HT-29 (cell line): ENCODE measurements at regions not wholly inside any gene's neighbourhood (a gene's known extent, or its start where the extent isn't known, plus 50 kb on each side); places are given as distances from the start of the nearest gene placed in this dataset.

Source experiments
- DNase-seq: peaks from one replicate; pipeline ENCODE4 v3.0.0-alpha.2; 2015; ENCODE audit warnings: low spot score

DNA sequence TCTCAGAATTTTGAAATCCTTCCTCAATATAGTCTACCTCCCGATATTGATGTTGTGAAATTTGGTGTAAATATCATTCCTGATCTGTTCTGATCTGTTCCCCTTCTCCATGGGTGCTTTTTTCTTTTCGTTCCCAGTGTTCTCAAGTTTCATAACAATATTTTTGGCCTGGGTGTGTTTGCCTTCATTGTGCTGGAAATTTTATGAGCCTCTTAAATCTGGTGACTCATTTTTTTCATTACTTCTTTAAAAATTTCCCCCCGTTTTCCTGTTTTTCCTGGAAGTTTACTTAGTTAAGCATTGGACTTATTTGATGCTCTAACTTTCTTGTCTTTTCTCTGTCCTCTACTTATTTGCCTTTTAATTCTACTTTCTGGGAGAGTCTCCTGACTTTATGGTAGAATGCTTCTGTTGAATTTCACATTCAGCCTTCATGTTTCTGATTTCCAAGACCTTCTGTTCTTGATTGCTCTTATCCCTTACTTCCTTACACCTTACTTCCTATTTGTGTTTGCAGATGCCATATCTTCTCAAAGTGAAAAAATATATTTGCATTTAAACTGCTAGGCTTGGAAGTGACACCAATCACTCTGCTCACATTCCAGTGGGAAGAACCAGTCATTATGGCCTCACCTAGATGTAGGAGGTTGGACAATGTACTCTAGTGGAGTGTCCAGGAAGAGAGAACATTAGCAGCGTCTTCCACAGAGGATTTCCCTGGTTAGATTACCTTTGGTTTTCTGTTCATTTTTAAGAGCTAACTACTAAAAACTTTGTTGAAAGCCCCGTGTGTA is 441.9 kb downstream of the ARHGEF28 start:
- DNase-seq, result peak; percentile 69

DNA sequence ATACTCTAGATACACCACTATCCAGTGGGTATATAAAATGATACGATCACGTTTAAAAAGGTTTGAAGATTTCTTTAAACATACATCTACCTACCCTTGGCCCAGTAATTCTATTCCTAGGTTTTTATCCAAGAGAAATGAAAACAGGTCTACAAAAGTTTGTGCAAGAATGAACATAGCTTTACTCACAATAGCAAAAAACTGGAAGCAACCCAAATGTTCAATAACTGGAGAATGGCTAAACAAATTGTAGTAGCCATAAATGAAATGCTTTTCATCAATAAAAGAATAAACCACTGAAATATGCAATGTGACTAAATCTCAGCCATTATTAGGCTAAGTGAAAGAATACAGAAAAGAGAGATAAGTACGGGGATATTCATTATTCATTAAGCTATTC is 438.9 kb downstream of the ARHGEF28 start:
- no peak for DNase-seq

DNA sequence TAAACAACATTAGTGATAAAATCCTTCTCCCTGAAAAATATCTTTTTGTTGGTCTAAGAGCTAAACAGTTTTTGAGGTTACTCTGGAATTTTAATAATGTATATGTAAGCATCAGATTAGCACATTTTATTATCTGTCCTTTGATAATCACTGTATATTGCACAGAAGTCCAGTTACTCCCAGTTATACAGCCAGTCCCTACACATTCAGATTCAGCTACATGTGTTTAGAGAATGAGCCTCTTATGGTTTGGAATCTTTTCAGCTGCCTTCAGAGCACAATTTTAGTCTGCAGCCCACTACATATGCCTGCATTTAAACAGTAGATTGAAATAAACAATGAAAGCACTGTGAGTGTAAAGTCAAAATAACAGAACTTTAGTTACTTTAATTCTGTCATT is 438.2 kb downstream of the ARHGEF28 start:
- no peak for DNase-seq

DNA sequence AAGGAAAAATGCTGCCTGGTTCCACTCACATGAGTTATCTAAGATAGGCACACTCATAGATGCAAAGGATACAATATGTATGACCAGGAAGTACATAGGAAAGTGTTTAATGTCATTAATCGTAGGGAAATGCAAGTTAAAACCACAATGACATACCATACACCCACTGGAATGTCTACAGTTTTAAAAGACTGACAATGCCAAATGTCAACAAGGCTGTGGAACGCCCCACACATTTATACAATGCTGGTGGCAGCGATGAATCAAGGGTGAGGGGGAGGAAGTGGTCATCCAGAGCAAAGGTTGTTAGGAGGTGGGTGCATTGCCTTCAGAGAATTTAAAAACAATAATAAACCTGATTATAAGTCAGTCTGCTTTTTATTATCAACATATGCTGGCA is 437.8 kb downstream of the ARHGEF28 start:
- DNase-seq, result peak; percentile 94

DNA sequence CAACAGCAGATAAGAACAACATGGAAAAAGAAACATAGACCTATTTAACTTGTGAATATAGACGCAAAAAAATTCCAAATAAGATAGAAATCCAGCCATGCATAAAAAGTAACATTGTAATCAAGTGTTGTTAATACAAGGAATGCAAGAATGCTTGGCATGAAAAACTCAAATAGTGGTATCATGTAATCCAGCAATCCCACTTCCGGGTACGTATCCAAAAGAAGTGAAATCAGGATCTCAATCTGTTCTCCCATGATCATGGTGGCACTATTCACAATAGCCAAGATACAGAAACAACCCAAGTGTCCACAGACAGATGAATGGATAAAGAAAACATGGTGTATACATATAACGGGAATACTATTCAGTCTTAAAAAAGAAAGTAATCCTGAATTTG is 437.4 kb downstream of the ARHGEF28 start:
- DNase-seq, result no peak

DNA sequence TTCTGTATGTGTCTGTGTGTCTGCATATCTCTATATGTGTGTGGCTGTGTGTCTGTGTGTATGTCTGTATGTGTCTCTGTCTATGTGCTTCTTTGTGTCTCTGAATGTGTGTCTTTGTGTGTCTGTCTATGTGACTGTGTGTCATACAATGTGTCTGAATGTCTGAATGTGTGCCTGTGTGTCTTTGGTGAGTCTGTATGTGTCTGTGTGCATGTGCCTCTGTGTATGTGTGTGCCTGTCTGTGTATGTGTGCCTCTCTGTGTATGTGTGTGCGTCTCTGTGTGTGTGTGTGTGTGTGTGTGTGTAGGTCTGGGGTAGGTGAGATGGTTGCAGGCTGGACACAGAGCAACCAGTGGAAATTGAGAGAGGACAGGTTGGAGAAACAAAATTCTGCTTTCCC is 435.3 kb downstream of the ARHGEF28 start:
- no peak for DNase-seq

DNA sequence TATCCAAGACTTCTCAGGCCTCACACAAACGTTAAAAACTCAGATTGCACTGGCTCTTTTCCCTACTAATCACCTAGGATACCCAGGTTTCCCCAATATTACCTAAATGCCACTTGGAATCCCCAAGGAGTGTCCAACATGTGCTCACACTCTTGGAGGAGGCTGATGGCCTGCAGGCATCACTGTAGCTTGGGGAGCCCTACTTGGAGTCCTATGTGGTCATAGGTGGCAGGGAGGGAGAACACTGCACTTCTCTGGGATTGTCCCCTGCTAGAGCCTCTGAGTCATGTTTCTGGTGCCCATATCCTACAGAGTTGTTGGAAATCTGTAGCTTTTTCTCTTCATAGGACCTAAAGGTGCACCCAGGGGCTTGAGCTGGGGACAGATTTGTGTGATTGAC is 433.7 kb downstream of the ARHGEF28 start:
- no peak for DNase-seq

DNA sequence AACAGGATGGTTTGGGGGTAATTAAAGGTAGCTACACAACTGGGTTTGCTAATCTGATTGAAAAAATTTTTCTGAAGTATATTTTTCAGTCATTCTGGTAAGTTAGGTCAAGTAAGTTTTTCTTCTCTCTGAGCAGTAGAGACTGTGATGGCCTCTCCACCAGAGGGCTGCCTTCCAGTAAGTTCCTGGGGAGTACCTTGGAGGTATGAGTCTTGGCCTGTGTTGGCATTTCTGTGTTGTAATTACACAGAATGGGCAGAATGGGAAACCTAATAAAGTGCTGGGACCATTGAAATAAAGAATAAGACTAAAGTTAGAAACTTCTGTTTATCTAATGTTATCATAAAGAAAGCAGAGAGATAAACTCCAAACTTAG is 430.8 kb downstream of the ARHGEF28 start:
- peak; percentile 72 for DNase-seq

DNA sequence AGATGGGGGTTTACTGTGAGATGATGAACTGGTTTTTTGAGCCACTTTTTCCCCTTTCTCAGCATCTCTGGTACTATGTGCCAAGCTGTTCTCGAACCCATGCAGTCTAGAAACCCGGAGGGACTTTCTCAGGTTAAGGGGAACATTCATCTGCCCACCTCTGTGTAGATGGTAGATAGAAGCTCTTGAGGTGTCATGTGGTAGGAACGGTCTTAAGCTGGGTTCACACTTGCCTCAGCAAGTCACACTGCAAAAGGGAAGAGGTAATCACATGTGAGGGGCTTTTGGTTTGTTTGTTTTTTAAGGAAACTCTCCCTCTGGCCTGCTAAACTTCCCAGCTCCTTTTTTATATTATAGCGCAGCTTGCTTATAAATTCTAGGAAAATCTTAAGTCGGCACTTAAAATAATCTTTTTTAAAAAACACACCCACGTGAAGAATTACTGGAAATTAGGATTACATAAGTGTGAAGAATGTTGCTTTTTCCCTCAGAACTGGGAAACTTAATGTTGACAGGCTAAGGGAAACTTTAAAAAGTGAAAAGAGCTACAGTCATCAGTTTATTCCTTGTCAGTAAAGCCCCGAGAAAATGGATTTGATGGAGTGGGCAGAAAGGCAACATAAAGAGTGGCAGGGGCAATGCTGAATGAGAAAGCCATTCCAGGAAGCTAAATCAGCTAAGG is 430.3 kb downstream of the ARHGEF28 start:
- no peak for DNase-seq

DNA sequence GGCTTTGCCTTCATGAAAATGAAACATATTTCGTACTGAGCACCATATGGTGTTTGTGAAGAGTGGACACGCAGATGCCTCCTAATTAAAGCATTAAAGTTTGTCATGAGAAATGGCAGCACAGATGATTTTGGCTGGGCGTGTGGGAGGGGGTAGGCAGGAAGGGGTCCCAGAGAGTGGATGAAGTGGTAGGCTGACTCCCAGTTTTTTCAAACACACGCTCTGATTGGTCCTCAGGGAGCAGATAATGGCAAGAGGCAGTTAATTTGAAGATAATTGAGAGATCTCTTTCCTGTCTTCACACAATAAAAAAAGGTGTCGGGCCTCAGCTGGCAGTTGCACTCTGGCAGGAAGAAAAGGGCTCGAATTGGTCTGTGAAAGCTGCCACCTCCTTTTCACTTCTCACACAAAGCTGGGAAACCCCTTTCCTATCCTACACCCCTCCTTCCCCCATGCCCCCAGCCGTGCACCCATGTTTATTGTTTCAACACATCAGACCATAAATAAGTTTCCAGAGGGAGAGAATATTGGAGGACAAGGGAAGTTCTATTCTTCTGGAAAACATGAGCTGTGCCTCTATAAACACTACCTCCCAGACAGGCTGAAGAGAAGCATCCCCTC is 429.6 kb downstream of the ARHGEF28 start:
- DNase-seq, result no peak

DNA sequence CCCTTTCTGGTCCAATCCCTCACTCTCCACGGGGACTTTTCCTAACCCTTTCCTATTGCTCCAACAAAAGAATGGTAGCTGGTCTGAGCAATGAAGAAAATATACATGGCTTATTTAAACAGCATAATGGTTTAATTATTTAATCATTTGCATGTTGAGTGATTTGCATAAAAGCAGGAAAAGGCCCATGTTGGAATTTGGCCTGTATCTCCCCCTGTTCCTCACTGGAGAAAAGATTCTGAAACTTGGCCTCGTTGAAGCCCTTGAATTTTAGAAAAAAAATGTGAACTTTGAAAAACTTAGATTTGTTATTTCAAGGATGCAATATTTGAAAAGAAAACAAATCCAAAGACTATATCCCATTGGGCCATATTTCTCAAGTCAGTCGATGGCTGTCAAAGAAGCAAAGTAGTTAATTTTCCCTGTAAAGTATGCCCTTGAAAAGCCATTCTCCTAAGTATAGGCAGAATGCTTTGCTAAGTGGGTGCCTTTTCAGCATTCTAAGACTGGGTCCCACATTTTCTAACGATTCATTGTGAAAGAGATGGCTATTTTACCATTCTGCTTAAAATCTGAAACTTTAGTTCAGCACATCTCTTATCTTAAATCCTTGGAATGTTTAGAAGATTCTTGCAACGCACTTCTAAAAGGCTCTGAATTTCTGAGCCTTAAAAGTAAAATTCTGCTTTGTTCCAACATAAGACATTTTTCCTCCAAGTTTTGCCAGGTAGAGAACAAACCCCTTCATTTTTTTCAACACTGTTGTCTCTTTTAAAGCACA is 428.8 kb downstream of the ARHGEF28 start:
- no peak for DNase-seq

DNA sequence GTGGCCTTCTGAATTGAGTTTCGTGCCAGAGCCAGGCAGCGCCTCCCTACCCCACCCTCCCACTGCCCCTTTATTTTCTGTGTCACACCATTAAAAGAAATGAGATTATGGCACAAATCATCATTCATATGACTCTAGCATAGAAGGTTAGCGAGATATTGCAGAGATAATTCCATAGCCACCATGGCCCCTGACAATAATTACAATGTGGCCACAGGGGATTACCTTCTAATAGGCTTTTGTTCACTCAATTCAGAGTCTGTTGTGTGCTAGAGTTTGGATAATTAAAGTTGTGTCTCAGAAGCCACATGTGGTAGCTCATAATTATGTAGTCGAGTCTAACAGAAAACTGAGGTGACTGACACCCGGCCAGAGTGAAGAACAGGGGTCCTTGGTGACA is 428.1 kb downstream of the ARHGEF28 start:
- no peak for DNase-seq

DNA sequence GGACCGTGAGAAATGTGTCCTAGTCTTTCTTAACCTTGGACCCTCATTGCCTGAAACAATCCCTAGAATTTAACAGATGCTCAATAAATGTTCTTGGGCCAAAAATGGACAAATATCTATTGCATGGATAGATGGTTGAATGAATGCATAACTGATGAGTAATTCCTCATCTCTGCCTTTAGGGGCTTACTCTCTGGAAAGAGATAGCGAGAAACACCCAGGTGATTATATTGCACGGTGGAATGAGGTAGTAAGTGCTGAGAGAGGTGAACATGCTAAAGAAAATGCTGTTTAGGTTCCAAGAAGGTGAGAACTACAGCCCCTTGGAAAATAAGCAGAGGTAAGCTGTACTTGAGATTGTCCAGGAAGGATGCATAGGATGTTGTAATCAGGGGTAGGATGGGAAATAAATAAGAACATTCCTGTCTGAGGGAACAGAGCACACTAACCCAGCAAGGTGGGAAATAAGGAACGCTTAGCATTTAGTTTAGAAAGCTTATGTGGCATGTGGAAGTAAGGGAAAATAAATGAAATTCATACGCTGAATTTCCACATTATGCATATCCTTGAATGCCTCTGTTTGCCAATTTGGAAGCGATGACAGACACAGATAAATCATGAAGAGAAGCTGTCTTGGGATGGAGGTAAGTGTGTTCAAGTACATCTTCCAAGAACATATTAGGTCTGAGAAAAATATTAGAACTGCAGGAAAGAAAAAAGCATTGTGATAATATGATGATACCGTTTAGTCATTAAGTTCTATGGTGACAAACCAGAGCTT is 426.6 kb downstream of the ARHGEF28 start:
- DNase-seq, result no peak

DNA sequence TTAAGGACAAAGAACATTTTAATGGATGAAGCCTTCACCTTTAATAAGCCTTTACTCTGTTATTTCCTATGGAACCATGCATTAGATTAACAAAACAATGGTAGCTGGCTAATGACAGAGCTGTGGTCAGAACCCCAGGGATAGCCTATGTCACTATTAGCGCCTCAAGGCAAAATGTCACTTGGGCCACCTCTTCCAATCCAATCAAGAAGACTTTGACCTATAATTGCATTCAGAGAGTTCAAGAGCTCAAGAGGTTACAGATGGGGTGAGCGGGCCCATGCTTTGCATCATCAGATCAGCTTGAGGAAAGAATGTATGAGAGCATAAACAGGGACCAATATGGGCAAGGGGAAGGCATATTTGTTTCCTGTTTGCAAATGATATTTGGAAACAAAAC is 425.1 kb downstream of the ARHGEF28 start:
- DNase-seq, result no peak

DNA sequence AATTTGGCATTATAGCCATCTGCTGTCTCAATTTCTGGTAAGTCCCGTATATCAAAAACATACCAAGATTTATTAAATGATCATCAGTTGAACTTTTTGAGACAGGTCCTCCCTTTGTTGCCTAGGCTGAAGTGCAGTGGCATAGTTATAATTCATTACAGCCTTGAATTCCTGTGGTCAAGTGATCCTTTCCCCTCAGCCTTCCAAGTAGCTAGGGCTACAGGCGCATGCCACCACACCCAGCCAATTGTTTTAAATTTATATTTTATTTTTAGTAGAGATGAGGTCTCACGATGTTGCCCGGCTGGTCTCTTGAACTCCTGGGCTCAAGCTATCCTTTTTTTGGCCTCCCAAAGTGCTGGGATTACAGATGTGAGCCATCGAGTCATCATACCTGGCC is 418.9 kb downstream of the ARHGEF28 start:
- DNase-seq, result no peak

DNA sequence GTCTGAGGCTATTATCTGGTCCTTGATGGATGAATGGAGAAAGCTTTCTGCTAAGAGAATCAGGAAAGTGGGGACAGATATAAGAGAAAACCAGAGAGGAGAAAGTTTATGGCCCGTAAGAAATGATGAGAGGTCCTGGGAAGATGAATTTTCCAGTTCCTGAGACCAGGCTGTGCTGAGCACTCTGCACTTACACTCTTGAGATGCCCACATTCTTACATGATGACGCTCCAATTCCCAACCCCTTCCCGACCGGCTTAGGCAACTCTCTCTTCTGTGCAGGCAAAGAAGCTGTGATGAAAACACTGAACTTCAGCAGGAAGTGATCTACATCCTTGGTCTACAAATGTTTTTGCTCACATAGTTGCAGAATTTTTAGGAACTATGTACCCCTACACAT is 417.0 kb downstream of the ARHGEF28 start:
- no peak for DNase-seq

DNA sequence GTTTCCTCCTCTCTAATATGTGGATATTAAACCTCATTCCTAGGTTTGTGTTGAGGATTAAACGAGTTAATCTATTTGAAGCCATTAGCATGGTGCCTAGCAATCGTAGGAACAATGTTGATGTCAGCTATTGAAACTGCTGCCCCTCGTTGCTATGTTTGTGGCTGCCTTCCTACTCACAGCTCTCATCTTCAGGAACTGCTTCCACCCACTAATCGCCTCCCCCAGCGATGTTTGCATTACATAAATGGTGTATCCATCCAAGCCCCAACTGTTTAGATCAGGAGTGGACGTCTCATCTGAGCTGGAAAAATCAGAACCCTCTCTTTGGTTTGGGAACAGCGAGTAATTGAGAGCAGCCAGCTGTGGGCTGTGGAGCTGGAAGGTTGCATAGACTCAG is 416.6 kb downstream of the ARHGEF28 start:
- DNase-seq, result no peak

DNA sequence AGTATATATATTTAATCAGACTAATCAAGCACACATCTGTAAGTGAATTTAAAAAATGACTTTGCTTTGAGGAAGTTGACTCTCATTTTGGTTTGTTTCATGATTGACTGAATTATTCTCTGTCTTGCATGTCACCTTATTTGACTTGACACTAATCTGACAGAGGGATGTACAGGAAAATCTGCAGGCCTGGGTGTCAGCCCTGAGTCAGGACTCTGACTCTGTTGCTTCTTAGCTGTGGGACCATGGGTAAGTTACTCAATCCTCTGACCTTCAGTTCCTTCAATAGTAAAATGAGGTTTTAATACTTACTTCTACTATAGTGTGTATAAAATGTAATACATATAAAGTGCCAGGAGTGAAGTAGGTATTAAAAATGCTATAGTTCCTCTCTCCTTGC is 415.9 kb downstream of the ARHGEF28 start:
- no peak for DNase-seq

DNA sequence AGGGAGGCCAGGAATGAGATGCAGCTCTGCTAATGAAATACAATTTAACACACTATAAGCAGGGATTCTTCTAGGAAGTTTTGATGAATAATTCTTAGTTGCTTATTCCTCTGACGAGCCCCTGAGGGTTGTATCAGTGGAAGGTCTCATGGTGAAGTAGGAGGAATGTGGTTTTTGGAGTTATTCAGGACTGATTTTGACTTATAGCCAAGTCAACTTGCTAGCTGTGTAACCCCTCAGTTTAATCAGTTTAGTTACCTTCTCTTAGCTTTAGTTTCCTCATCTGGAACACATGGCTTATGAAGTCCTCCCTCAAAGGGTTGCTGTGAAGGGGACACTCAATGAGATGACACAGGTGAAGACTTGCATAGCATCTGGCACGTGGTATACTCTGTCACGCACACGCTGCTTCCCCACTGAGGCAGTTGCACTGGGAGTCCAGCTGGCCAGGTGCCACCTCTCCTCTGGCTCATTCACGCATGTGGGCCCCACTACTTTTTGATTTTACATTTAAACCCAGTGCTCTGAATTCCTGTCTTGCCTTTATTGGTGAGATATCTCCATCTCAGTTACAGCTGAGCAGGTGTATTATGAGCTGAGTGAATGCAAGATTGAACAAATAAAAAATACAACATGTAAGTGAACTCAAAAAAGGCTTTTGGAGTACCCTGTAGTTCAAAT is 415.0 kb downstream of the ARHGEF28 start:
- DNase-seq, result no peak

DNA sequence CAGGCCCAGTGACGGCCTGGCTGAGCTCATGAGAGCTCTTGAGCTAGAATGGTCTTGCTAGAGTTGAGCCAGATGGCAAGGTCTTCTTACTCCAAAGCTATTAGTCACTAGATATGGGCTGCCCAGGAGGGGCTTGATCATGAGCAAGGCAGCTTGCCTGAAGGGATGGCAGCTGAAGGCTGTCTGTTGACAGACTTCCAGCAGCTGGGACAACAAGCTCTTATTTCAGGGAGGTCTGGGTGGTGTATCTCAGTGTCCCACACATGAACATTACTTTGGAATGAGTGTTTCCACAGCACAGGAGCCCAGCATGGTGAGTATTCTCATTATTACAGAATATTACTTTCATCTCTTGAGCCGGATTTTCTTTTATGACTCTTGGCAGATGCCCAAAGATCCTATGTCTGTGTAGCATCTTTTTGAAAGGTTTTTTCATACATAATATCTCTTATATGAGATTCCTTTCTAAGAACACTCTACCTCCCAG is 414.1 kb downstream of the ARHGEF28 start:
- no peak for DNase-seq

DNA sequence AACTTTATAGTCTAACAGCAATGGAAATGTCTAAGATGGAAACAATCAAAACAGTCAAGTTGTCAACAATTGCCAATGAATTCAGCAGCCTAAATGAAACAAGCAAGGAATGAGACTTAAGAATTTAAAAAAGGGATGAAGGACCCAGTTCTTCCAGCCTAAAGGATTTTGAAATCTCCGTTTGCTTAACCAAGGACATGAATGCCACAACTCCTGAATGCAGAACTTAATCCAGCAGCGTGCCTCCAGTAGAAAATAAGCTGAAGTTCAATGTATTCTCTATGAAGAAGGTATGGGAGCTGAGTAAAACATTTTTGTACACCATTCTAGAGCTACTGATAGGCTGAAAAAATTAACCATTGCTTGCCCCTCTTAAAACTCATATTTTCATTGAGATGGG is 411.3 kb downstream of the ARHGEF28 start:
- no peak for DNase-seq
